RWPE2 (cell line): ENCODE measurements at regions not wholly inside any gene's neighbourhood (a gene's known extent, or its start where the extent isn't known, plus 50 kb on each side); places are given as distances from the start of the nearest gene placed in this dataset.

Source experiments
- ATAC-seq: fragments of 200-7000 bp; cut with Tn5 transposase; 3 replicates; pipeline ENCODE4 v1.9.1; 2021; ENCODE audit warnings: low read depth
- DNase-seq: peaks from one replicate; pipeline ENCODE4 v3.0.0-alpha.2; 2020; ENCODE audit warnings: low spot score
- H3K27ac ChIP-seq: fragments of 450-650 bp; 2 replicates; pipeline ENCODE4 v1.5.1; 2017; ENCODE audit warnings: mild to moderate bottlenecking; ENCODE audit not compliant: poor library complexity, severe bottlenecking
- H3K27me3 ChIP-seq: fragments of 250-450 bp; sonication (Bioruptor Pico); 2 replicates; pipeline ENCODE4 v1.5.1; 2021; ENCODE audit warnings: mild to moderate bottlenecking, moderate library complexity; ENCODE audit not compliant: insufficient read depth, poor library complexity, severe bottlenecking
- H3K36me3 ChIP-seq: fragments of 250-450 bp; sonication (Bioruptor Pico); 2 replicates; pipeline ENCODE4 v1.5.1; 2020; ENCODE audit warnings: low read depth, mild to moderate bottlenecking, moderate library complexity
- H3K4me1 ChIP-seq: fragments of 250-450 bp; sonication (Bioruptor Pico); 2 replicates; pipeline ENCODE4 v1.5.1; 2021; ENCODE audit warnings: mild to moderate bottlenecking, moderate library complexity; ENCODE audit not compliant: insufficient read depth, poor library complexity, severe bottlenecking
- H3K4me3 ChIP-seq: fragments of 250-450 bp; sonication (Bioruptor Pico); 2 replicates; pipeline ENCODE4 v1.5.1; 2021; ENCODE audit warnings: mild to moderate bottlenecking, moderate library complexity; ENCODE audit not compliant: severe bottlenecking
- H3K9me3 ChIP-seq: fragments of 250-450 bp; sonication (Bioruptor Pico); 2 replicates; pipeline ENCODE4 v1.5.1; 2021; ENCODE audit warnings: mild to moderate bottlenecking, moderate library complexity; ENCODE audit not compliant: severe bottlenecking
- CTCF ChIP-seq: fragments of 450-650 bp; IDR thresholded peaks from one replicate; pipeline ENCODE4 v1.5.1; 2017; ENCODE audit warnings: mild to moderate bottlenecking, moderate library complexity; ENCODE audit not compliant: poor library complexity, severe bottlenecking

DNA sequence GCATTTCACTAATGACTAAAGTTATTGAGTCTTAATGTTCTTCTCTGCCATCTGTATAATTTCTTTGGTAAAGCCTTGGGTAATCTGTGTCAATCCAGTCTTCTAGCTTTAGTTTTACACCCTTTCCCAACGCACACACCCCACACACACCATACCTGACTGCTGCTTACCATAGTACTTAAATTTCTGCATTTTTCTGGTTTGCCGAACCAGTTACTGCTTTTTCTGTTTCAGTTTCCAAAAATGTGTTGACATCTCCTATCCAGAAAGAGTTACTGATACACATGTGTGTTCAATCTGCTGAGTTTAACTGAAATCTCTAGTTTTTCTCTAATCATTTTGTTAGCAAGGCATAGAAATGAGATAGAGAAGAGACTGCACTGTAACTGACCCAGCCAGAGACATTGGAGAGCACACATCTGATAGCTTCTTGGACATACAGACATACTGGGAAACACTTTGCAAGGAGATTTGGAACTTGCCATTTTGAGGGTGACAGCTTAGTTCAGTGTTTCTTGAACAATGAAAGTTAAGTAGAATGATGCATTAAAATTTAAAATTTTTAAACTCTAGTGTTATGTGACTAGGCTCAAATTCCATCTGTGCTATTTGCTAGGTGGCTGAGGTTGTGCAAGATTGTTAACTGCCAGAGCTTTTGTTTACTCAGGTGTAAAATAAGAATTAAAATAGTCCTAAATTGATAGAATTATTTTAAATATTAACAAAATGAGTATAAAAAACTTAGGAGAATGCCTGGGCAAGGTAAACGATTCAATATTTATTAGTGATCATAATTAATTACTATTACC is 807.6 kb downstream of the DNAJB9 start:
- no peak overlapping the region for H3K27ac ChIP-seq
- H3K4me3 ChIP-seq, result no peak overlapping the region
- ATAC-seq, result no peak
- no peak for TF ChIP-seq CTCF
- H3K27me3 ChIP-seq, result no peaks in the 10 kb centered on the region
- no peaks in the 10 kb centered on the region for H3K9me3 ChIP-seq
- no peaks in the 10 kb centered on the region for H3K4me1 ChIP-seq
- no peaks in the 10 kb centered on the region for H3K36me3 ChIP-seq
- no peak for DNase-seq

- no peaks in the 10 kb centered on the region for H3K36me3 ChIP-seq
- no peak overlapping the region for H3K4me3 ChIP-seq
- no peak for ATAC-seq
- H3K9me3 ChIP-seq, result no peaks in the 10 kb centered on the region
- no peak for DNase-seq
- H3K4me1 ChIP-seq, result no peaks in the 10 kb centered on the region
- TF ChIP-seq CTCF, result no peak
- H3K27me3 ChIP-seq, result no peaks in the 10 kb centered on the region
- H3K27ac ChIP-seq, result no peak overlapping the region
Observed at GRCh38 chr7:109386959-109387358, 817.3 kb downstream of the DNAJB9 start.

GRCh38 chr7:109387530-109387929 is 817.9 kb downstream of the DNAJB9 start:
- no peak for ATAC-seq

DNA sequence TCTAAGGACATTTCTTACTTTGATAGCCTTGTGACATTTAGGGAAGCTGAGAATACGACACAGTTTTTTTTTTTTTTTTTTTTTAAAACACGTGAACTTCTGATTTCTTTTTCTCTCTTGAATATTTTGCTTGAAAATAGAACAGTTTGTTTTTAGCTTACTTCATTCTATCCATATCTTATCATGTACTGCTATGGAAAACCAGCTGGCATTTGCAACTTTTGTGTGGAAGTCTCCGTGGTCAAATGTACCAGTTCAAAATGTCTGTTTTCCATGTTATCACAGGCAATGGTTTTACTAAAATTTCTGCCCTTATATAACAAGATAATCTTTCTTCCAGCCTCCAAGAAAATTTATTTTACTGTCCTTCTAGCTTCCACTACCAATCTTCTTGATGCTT is 821.6 kb downstream of the DNAJB9 start:
- no peak for TF ChIP-seq CTCF
- H3K4me3 ChIP-seq, result no peak overlapping the region
- ATAC-seq, result no peak
- no peaks in the 10 kb centered on the region for H3K9me3 ChIP-seq
- no peaks in the 10 kb centered on the region for H3K27me3 ChIP-seq
- DNase-seq, result no peak
- no peak overlapping the region for H3K27ac ChIP-seq
- H3K4me1 ChIP-seq, result no peaks in the 10 kb centered on the region
- no peaks in the 10 kb centered on the region for H3K36me3 ChIP-seq

More at GRCh38 chr7:109387530-109387929, 817.9 kb downstream of the DNAJB9 start:
- Histone ChIP-seq H3K4me1 (no peaks in the 10 kb centered on the region), H3K27ac (no peak overlapping the region), H3K9me3 (no peaks in the 10 kb centered on the region), H3K27me3 (no peaks in the 10 kb centered on the region), H3K36me3 (no peaks in the 10 kb centered on the region), H3K4me3 (no peak overlapping the region)
- no peak for TF ChIP-seq CTCF
- no peak for DNase-seq

DNA sequence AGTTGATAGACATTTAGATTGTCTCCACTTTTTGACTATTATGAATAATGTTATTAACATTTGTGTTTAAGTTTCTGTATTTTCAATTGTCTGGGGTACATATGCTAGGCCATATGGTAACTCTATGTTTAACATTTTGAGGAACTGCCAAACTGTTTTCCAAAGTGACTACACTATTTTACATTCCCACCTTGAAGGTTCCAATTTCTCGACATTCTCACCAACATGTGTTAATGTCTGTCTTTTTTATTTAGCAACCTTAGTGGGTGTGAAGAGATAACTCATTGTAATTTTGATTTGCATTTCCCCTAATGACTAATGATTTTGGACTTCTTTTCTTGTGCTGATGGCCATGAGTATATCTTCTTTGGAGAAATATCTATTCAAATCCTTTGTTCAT is 832.4 kb downstream of the DNAJB9 start:
- ATAC-seq (no peak), DNase-seq (no peak)
- Histone ChIP-seq H3K36me3 (no peaks in the 10 kb centered on the region), H3K4me1 (no peaks in the 10 kb centered on the region), H3K9me3 (no peaks in the 10 kb centered on the region), H3K4me3 (no peak overlapping the region), H3K27ac (no peak overlapping the region), H3K27me3 (no peaks in the 10 kb centered on the region)
- TF ChIP-seq CTCF, result no peak
